ENCODE measurements at regions not wholly inside any gene's neighbourhood (a gene's known extent, or its start where the extent isn't known, plus 50 kb on each side); places are given as distances from the start of the nearest gene placed in this dataset.
"Not testable (repeated sequence)": the region's sequence is repeated elsewhere in the genome, so short reads cannot be mapped to it uniquely, and the experiment has no call there.

- no peak for FAIRE-seq
- DNase-seq (ENCODE audit: low spot score in 2 of 2) = no peak
Observed at GRCh38 chr6:28782113-28782673, 141.6 kb downstream of the TRIM27 start.

GRCh38 chr6:28785962-28786679, 137.7 kb downstream of the TRIM27 start:
- FAIRE-seq (no peak), DNase-seq (ENCODE audit: low spot score in 2 of 2) (no peak)

- DNase-seq (ENCODE audit: low spot score in 2 of 2) (no peak), FAIRE-seq (no peak)
Observed at GRCh38 chr6:28789553-28790083, 134.2 kb downstream of the TRIM27 start.

- DNase-seq (ENCODE audit: low spot score in 2 of 2) = no peak
- FAIRE-seq = no peak
Observed at GRCh38 chr6:28791002-28791383, 132.8 kb downstream of the TRIM27 start.

- FAIRE-seq (no peak), DNase-seq (ENCODE audit: low spot score in 2 of 2) (no peak)
Observed at GRCh38 chr6:28794175-28795002, 129.4 kb downstream of the TRIM27 start.

GRCh38 chr6:28800647-28801046, 123.1 kb downstream of the TRIM27 start:
- DNase-seq (ENCODE audit: low spot score in 2 of 2); FAIRE-seq: not testable (repeated sequence)

GRCh38 chr6:28802417-28803336, 121.1 kb downstream of the TRIM27 start:
- FAIRE-seq (no peak), DNase-seq (ENCODE audit: low spot score in 2 of 2) (no peak)

- no peak for DNase-seq (ENCODE audit: low spot score in 2 of 2)
- FAIRE-seq = no peak
Observed at GRCh38 chr6:28803337-28803709, 120.5 kb downstream of the TRIM27 start.

GRCh38 chr6:28807682-28808280, 116.0 kb downstream of the TRIM27 start:
- FAIRE-seq = no peak

GRCh38 chr6:28808383-28808782, 115.4 kb downstream of the TRIM27 start:
- DNase-seq (ENCODE audit: low spot score in 2 of 2) (no peak), FAIRE-seq (no peak)

More at GRCh38 chr6:28807682-28808280, 116.0 kb downstream of the TRIM27 start:
- no peak for DNase-seq (ENCODE audit: low spot score in 2 of 2)

GRCh38 chr6:28809947-28810658, 113.7 kb downstream of the TRIM27 start:
- no peak for FAIRE-seq
- no peak for DNase-seq (ENCODE audit: low spot score in 2 of 2)

GRCh38 chr6:28810659-28811053, 113.1 kb downstream of the TRIM27 start:
- no peak for DNase-seq (ENCODE audit: low spot score in 2 of 2)
- no peak for FAIRE-seq

- DNase-seq (ENCODE audit: low spot score in 2 of 2) (no peak), FAIRE-seq (no peak)
Observed at GRCh38 chr6:28811873-28812272, 111.9 kb downstream of the TRIM27 start.

GRCh38 chr6:28812778-28813569, 110.8 kb downstream of the TRIM27 start:
- DNase-seq (ENCODE audit: low spot score in 2 of 2) (no peak), FAIRE-seq (no peak)

- FAIRE-seq = no peak
- DNase-seq (ENCODE audit: low spot score in 2 of 2) = no peak
Observed at GRCh38 chr6:28814032-28814976, 109.5 kb downstream of the TRIM27 start.

GRCh38 chr6:28816339-28816908, 107.4 kb downstream of the TRIM27 start:
- no peak for FAIRE-seq
- DNase-seq (ENCODE audit: low spot score in 2 of 2) = no peak

All from frontal cortex (tissue), 3 donors.